Naive thymus-derived CD8-positive, alpha-beta T cell (primary cell): ENCODE measurements at regions not wholly inside any gene's neighbourhood (a gene's known extent, or its start where the extent isn't known, plus 50 kb on each side); places are given as distances from the start of the nearest gene placed in this dataset.

ENCODE experiments used
- ATAC-seq, 2 donors: fragments of 150-1000 bp; cut with Tn5 transposase in 1 of 2; sonication (Bioruptor Pico), chemical (Tn5 transposase) in 1 of 2; 1 replicate in 1 of 2; 2 replicates in 1 of 2; pipeline ENCODE4 v1.10.0; 2021; ENCODE audit warnings: mild to moderate bottlenecking in 2 of 2, moderate library complexity in 2 of 2
- POLR2A ChIA-PET: fragments of 350-600 bp; sonication (Branson Sonifier 250); formaldehyde crosslinking; loops from one replicate; lab custom pipeline; 2021; ENCODE audit warnings: antibody characterized with exemption; lab: Charles Lee
- DNase-seq, 10 donors: peaks; one replicate each; pipeline versions ENCODE4 v3.0.0 to v3.0.0-alpha.2; 2020 to 2022
- H3K27ac Mint-ChIP-seq, 10 donors: one replicate each; pipeline ENCODE4 v1.8.0; 2020 to 2022; ENCODE audit warnings: mild to moderate bottlenecking in 10 of 10, mixed read lengths in 10 of 10, moderate library complexity in 4 of 10, inconsistent platforms in 1 of 10
- H3K27me3 Mint-ChIP-seq, 5 donors: one replicate each; pipeline ENCODE4 v1.8.0; 2021 to 2022; ENCODE audit warnings: mixed read lengths in 5 of 5
- H3K36me3 Mint-ChIP-seq, 3 donors: one replicate each; pipeline ENCODE4 v1.8.0; 2020 to 2022; ENCODE audit warnings: mixed read lengths in 3 of 3, mild to moderate bottlenecking in 2 of 3, inconsistent platforms in 1 of 3
- H3K4me1 Mint-ChIP-seq, 4 donors: one replicate each; pipeline ENCODE4 v1.8.0; 2021 to 2022; ENCODE audit warnings: mixed read lengths in 4 of 4
- H3K4me3 Mint-ChIP-seq, 10 donors: one replicate each; pipeline ENCODE4 v1.8.0; 2020 to 2022; ENCODE audit warnings: mild to moderate bottlenecking in 10 of 10, mixed read lengths in 10 of 10, moderate library complexity in 6 of 10, inconsistent platforms in 1 of 10
- H3K9me3 Mint-ChIP-seq, 9 donors: one replicate each; pipeline ENCODE4 v1.8.0; 2020 to 2022; ENCODE audit warnings: mixed read lengths in 9 of 9, mild to moderate bottlenecking in 3 of 9, inconsistent platforms in 1 of 9, moderate library complexity in 1 of 9

DNA sequence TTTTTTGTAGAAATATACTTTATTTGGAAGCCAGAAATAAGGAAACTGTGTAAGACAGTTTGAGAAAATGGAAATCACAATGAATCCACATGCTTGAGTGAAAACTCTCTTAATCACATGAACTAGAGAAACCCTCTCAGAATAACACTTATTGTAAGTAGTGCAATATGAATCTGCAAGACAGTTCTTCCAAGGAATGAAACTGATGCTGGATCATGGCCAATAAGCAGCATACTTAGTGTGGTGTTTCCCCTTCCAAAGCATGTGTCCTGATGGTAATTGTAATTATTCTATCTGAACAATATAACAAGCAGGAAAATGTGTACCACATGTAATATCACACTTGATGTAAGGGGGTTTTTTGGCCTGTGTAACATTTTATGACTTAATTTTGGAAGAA, 1870.5 kb upstream of the TENM3 start:
- ATAC-seq, result no peak
- POLR2A ChIA-PET, result no interaction called here
- Mint-ChIP-seq H3K4me3 (no peak overlapping the region), H3K9me3 (peaks cover 0 to 4% (median 0%) of the 10 kb centered on the region in 9 donors), H3K27me3 (no peaks in the 10 kb centered on the region), H3K27ac (no peak overlapping the region), H3K36me3 (no peaks in the 10 kb centered on the region), H3K4me1 (peaks cover 0 to 6% (median 0%) of the 10 kb centered on the region in 4 donors)
- no peak for DNase-seq

DNA sequence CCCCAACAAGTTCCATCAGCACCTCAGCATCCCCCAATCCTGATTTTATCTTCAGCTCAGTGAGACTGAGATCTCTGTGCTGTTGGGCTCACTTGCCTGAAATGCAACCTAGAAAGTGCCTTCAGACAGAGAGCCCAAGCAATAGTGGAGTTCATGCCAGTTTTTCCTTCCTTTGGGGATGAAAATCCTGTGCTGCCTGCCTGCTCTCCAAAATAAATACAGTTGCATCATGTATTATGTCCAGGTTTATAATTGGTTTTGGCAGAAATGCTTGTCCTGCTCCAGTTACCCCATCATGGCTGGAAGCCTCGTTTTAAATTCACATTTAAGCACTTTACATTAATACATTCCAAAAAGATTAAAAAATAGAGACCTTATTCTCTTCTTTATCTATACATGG, 1865.5 kb upstream of the TENM3 start:
- H3K9me3 Mint-ChIP-seq, result peaks cover 0 to 4% (median 0%) of the 10 kb centered on the region in 9 donors
- no peak for ATAC-seq
- H3K4me3 Mint-ChIP-seq, result no peak overlapping the region
- no peak overlapping the region for H3K27ac Mint-ChIP-seq
- H3K4me1 Mint-ChIP-seq, result peaks cover 0 to 6% (median 0%) of the 10 kb centered on the region in 4 donors
- no peaks in the 10 kb centered on the region for H3K27me3 Mint-ChIP-seq
- H3K36me3 Mint-ChIP-seq, result no peaks in the 10 kb centered on the region
- no peak for DNase-seq
- POLR2A ChIA-PET, result no interaction called here

GRCh38 chr4:180380733-180381132, 1862.5 kb upstream of the TENM3 start:
- H3K27me3 Mint-ChIP-seq, result no peaks in the 10 kb centered on the region
- H3K9me3 Mint-ChIP-seq, result peaks cover 0 to 7% (median 0%) of the 10 kb centered on the region in 9 donors
- peaks cover 0 to 4% (median 0%) of the 10 kb centered on the region in 3 donors for H3K36me3 Mint-ChIP-seq
- H3K4me1 Mint-ChIP-seq, result peaks cover 0 to 6% (median 0%) of the 10 kb centered on the region in 4 donors
- no peak for DNase-seq
- no peak overlapping the region for H3K4me3 Mint-ChIP-seq
- ATAC-seq, result no peak
- POLR2A ChIA-PET, result no interaction called here
- H3K27ac Mint-ChIP-seq, result no peak overlapping the region

DNA sequence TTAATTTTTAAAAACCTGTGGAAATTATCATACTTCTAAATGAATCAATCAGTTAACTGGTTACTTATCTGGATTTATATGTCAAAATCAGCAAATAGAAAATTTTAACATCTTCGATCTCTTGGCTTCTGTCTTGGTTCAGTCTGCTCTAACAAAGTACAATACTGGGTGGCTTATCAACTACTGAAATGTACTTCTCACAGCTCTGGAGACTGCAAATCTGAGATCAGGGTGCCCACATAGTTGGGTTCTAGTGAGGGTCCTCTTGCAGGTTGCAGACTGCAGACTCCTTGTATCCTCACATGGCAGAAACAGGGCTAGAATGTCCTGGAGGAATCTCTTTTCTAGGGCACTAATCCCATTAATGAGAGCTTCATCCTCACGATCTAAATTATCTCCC, 1851.6 kb upstream of the TENM3 start:
- H3K4me3 Mint-ChIP-seq, result no peak overlapping the region
- no peaks in the 10 kb centered on the region for H3K27me3 Mint-ChIP-seq
- no peak overlapping the region for H3K27ac Mint-ChIP-seq
- ATAC-seq (no peak), DNase-seq (no peak)
- POLR2A ChIA-PET, result no interaction called here
- peaks cover 0 to 5% (median 0%) of the 10 kb centered on the region in 3 donors for H3K36me3 Mint-ChIP-seq
- peaks cover 0 to 15% (median 2%) of the 10 kb centered on the region in 9 donors for H3K9me3 Mint-ChIP-seq
- peaks cover 0 to 15% (median 0%) of the 10 kb centered on the region in 4 donors for H3K4me1 Mint-ChIP-seq

DNA sequence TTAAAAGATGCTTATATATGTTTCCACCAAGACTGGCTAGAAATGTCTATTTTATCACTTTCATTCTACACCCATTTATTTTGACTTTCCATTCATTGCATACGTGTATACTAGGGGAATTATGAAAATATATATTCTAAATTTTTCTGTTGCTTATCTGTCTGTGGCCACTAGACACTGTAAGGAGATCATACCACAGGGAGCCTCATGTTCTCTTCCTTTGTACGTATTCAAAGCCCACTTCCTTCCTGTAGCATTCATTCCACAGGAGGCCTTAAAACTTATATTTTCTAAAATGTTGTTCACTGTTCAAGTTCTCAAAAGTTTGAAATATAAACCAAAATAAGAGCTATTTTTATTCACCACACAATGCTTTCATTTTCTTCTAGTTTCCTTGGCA, 1848.9 kb upstream of the TENM3 start:
- H3K27me3 Mint-ChIP-seq, result no peaks in the 10 kb centered on the region
- H3K36me3 Mint-ChIP-seq, result peaks cover 0 to 8% (median 0%) of the 10 kb centered on the region in 3 donors
- POLR2A ChIA-PET, result no interaction called here
- peak overlapping the region in 8 of 10 donors; percentile 25 to 75 (median 62) for H3K4me3 Mint-ChIP-seq
- ATAC-seq (peak; percentile 66 to 87), DNase-seq (peak in 4 of 10 donors; percentile 9 to 43 (median 27))
- H3K27ac Mint-ChIP-seq, result peak overlapping the region in 9 of 10 donors; percentile 21 to 88 (median 71)
- peaks cover 0 to 15% (median 2%) of the 10 kb centered on the region in 9 donors for H3K9me3 Mint-ChIP-seq
- peaks cover 0 to 33% (median 7%) of the 10 kb centered on the region in 4 donors for H3K4me1 Mint-ChIP-seq

- Mint-ChIP-seq H3K27me3 (no peaks in the 10 kb centered on the region), H3K27ac (peak overlapping the region in 9 of 10 donors; percentile 9 to 88 (median 71)), H3K4me3 (peak overlapping the region in 7 of 10 donors; percentile 25 to 75 (median 62)), H3K9me3 (peaks cover 0 to 15% (median 2%) of the 10 kb centered on the region in 9 donors), H3K4me1 (peaks cover 0 to 34% (median 7%) of the 10 kb centered on the region in 4 donors), H3K36me3 (peaks cover 0 to 8% (median 0%) of the 10 kb centered on the region in 3 donors)
- DNase-seq (no peak), ATAC-seq (peak; percentile 37 to 38)
- POLR2A ChIA-PET, result no interaction called here
These were observed 1848.5 kb upstream of the TENM3 start for GRCh38 chr4:180394730-180395129.

DNA sequence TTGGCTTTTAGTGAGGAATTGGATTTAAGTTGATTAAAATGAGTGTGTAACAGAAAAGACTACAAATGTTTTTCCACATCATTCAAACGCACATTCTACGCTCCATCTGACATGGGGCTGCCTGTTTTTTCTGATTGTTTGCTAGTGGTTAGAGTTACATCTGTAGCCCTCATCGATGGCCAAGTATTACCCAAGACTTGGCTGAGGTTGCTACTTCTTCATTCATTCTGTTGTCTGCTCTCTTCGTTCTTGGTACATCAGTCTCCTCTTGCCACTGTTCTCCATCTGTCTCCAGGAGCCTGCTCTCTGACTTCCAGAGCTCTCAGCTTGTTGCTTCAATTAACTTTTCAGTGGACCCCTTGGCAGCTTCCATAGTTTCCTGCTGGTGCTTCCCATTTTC, 1844.6 kb upstream of the TENM3 start:
- POLR2A ChIA-PET, result no interaction called here
- ATAC-seq (no peak), DNase-seq (no peak)
- Mint-ChIP-seq H3K27ac (peak overlapping the region in 4 of 10 donors; percentile 34 to 69 (median 46)), H3K4me3 (no peak overlapping the region), H3K9me3 (peaks cover 0 to 9% (median 2%) of the 10 kb centered on the region in 9 donors), H3K27me3 (peaks cover 0 to 3% (median 0%) of the 10 kb centered on the region in 5 donors), H3K36me3 (peaks cover 0 to 3% (median 0%) of the 10 kb centered on the region in 3 donors), H3K4me1 (peaks cover 0 to 34% (median 7%) of the 10 kb centered on the region in 4 donors)

DNA sequence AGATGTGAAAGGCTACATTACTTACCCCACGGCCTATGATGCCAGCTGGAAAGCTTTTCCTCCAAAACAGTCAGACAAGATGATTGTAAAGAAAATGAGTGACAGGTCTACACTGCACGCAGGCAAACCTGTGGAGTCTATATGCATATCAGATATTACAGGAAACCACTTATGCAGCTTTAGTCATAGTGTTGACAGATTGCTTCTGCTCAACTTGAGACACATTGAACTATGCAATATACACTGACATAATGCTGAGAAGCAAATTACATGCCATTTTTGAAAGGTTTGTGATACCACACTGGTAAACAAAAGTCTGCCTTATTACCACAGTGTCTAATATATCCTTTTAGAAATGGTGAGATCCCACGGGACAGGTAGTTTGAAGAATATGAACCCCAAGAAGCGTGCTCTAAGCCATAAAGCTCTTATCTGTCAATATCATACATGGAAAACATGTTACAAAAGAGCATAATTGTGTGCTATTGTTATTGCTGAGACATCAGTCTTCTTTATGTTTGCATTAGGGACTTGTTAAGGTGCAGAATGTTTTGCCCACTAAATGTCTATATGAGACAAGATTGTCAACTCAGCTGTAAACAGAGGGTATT, 1835.8 kb upstream of the TENM3 start:
- no peaks in the 10 kb centered on the region for H3K36me3 Mint-ChIP-seq
- H3K9me3 Mint-ChIP-seq, result peaks cover 0 to 6% (median 0%) of the 10 kb centered on the region in 9 donors
- H3K27me3 Mint-ChIP-seq, result no peaks in the 10 kb centered on the region
- POLR2A ChIA-PET, result no interaction called here
- H3K4me3 Mint-ChIP-seq, result no peak overlapping the region
- peaks cover 0 to 16% (median 0%) of the 10 kb centered on the region in 4 donors for H3K4me1 Mint-ChIP-seq
- ATAC-seq (no peak), DNase-seq (no peak)
- H3K27ac Mint-ChIP-seq, result no peak overlapping the region

DNA sequence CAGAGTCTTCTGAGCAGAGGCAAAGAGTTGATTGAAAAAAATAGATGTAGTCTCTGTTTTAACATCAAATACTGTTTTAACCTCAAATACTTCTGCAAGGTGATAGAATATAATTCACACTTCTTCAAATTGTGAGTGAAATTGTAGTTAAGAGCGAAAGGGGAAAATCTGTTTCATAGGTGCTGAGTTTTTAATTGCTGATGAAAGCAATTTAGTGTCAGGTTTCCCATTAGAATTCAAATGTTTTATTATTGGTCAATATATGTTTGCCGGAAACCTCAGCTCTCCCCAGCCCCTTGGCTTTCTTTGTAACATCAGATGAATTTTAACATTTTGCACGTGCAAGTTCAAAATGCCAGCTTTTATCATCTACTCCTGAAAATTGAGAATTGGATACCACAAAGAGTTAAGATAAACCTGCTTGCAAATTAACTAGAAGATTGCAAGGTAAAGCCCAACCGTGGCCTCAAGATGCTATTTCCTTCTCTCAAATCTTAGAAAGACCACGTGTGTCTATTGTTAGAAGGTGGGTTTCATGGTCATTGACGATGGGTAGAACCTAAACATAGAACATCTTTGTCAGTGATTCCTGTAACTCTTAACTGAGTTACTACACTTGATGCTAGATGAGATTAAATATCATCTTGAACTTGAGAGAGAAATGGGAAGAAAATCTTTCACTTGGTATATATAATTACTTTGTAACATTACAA, 1824.2 kb upstream of the TENM3 start:
- POLR2A ChIA-PET, result no interaction called here
- H3K9me3 Mint-ChIP-seq, result peaks cover 0 to 13% (median 0%) of the 10 kb centered on the region in 9 donors
- no peaks in the 10 kb centered on the region for H3K36me3 Mint-ChIP-seq
- DNase-seq (no peak), ATAC-seq (no peak)
- H3K4me3 Mint-ChIP-seq, result no peak overlapping the region
- H3K4me1 Mint-ChIP-seq, result peaks cover 0 to 12% (median 2%) of the 10 kb centered on the region in 4 donors
- no peak overlapping the region for H3K27ac Mint-ChIP-seq
- peaks cover 0 to 1% (median 0%) of the 10 kb centered on the region in 5 donors for H3K27me3 Mint-ChIP-seq

- no peaks in the 10 kb centered on the region for H3K36me3 Mint-ChIP-seq
- no peaks in the 10 kb centered on the region for H3K27me3 Mint-ChIP-seq
- ATAC-seq (no peak), DNase-seq (no peak)
- peaks cover 0 to 17% (median 0%) of the 10 kb centered on the region in 4 donors for H3K4me1 Mint-ChIP-seq
- no peak overlapping the region for H3K4me3 Mint-ChIP-seq
- H3K9me3 Mint-ChIP-seq, result peaks cover 0 to 13% (median 0%) of the 10 kb centered on the region in 9 donors
- H3K27ac Mint-ChIP-seq, result no peak overlapping the region
- POLR2A ChIA-PET, result no interaction called here
These were observed 1820.1 kb upstream of the TENM3 start for GRCh38 chr4:180422989-180423711.

GRCh38 chr4:180423712-180424057, 1819.5 kb upstream of the TENM3 start:
- Mint-ChIP-seq H3K36me3 (no peaks in the 10 kb centered on the region), H3K27me3 (no peaks in the 10 kb centered on the region), H3K9me3 (peaks cover 0 to 13% (median 0%) of the 10 kb centered on the region in 9 donors), H3K27ac (no peak overlapping the region), H3K4me3 (no peak overlapping the region), H3K4me1 (peaks cover 0 to 14% (median 0%) of the 10 kb centered on the region in 4 donors)
- DNase-seq (no peak), ATAC-seq (no peak)
- POLR2A ChIA-PET, result no interaction called here

- no peak for ATAC-seq
- no peak overlapping the region for H3K27ac Mint-ChIP-seq
- POLR2A ChIA-PET, result no interaction called here
- no peak overlapping the region for H3K4me3 Mint-ChIP-seq
- peaks cover 0 to 14% (median 0%) of the 10 kb centered on the region in 4 donors for H3K4me1 Mint-ChIP-seq
- no peaks in the 10 kb centered on the region for H3K27me3 Mint-ChIP-seq
- no peaks in the 10 kb centered on the region for H3K36me3 Mint-ChIP-seq
- peaks cover 0 to 4% (median 0%) of the 10 kb centered on the region in 9 donors for H3K9me3 Mint-ChIP-seq
- no peak for DNase-seq
These were observed 1816.3 kb upstream of the TENM3 start for GRCh38 chr4:180426938-180427337.

- ATAC-seq, result no peak
- Mint-ChIP-seq H3K4me1 (peaks cover 0 to 3% (median 0%) of the 10 kb centered on the region in 4 donors), H3K27me3 (no peaks in the 10 kb centered on the region)
These were observed 1812.9 kb upstream of the TENM3 start for GRCh38 chr4:180430283-180430682.

More at GRCh38 chr4:180430283-180430682, 1812.9 kb upstream of the TENM3 start:
- POLR2A ChIA-PET, result no interaction called here
- no peak for DNase-seq
- no peak overlapping the region for H3K27ac Mint-ChIP-seq
- H3K36me3 Mint-ChIP-seq, result no peaks in the 10 kb centered on the region
- H3K9me3 Mint-ChIP-seq, result peaks cover 0 to 11% (median 0%) of the 10 kb centered on the region in 9 donors
- H3K4me3 Mint-ChIP-seq, result no peak overlapping the region
